ENCODE measurements at regions not wholly inside any gene's neighbourhood (a gene's known extent, or its start where the extent isn't known, plus 50 kb on each side); places are given as distances from the start of the nearest gene placed in this dataset.

DNA sequence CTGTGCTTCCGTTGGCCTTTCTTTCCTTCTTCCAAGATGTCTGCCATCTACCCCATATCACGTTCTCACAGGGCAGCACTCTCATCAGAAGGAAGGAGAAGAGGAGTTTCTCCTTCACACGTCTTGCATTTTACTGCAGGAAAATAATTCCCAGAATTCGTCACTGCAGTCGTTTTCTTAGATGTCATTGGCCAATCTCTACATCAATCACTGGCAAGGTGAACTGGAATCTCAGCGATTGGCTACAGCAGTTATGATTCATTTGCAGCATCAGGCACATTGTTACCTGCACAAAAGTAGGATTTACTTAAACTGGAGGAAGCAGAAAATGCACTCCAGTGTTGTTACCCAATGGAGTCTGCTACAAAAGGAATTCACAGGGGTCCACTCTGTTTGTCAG is 277.2 kb upstream of the RBFOX1 start:
- Histone ChIP-seq H3K36me3 (ENCODE audit: control insufficient read depth, insufficient read depth, low read length) (no peaks in the 10 kb centered on the region), H3K9me3 (ENCODE audit: control insufficient read depth, insufficient read depth, low read depth, low read length) (no peaks in the 10 kb centered on the region), H3K4me2 (ENCODE audit: extremely low read depth, insufficient read depth, low read length) (no peak overlapping the region), H2AFZ (ENCODE audit: low read length) (no peak overlapping the region), H3K79me2 (ENCODE audit: control insufficient read depth, insufficient read depth, low read length) (no peaks in the 10 kb centered on the region), H3K27ac (ENCODE audit: insufficient read depth, low read length) (no peak overlapping the region), H3K4me3 (replicated peaks in 1 of 4; ENCODE audit: control extremely low read depth in 1 of 4, insufficient read depth in 1 of 4, low read depth in 3 of 4, low read length in 4 of 4) (no peak overlapping the region), H4K20me1 (ENCODE audit: control insufficient read depth, extremely low read depth, insufficient read depth, low read length) (no peaks in the 10 kb centered on the region), H3K4me1 (ENCODE audit: control insufficient read depth, extremely low read depth, insufficient read depth, low read length) (no peaks in the 10 kb centered on the region), H3K27me3 (ENCODE audit: control insufficient read depth, insufficient read depth, low read length) (no peaks in the 10 kb centered on the region), H3K9ac (ENCODE audit: insufficient read depth, low read length) (no peak overlapping the region)
- no peak for DNase-seq (ENCODE audit: low read depth in 2 of 2)
- no peak for TF ChIP-seq EZH2 (IDR thresholded peaks at IDR 0.05; ENCODE audit: low read length, missing control alignments)
- TF ChIP-seq, protein P1, sequence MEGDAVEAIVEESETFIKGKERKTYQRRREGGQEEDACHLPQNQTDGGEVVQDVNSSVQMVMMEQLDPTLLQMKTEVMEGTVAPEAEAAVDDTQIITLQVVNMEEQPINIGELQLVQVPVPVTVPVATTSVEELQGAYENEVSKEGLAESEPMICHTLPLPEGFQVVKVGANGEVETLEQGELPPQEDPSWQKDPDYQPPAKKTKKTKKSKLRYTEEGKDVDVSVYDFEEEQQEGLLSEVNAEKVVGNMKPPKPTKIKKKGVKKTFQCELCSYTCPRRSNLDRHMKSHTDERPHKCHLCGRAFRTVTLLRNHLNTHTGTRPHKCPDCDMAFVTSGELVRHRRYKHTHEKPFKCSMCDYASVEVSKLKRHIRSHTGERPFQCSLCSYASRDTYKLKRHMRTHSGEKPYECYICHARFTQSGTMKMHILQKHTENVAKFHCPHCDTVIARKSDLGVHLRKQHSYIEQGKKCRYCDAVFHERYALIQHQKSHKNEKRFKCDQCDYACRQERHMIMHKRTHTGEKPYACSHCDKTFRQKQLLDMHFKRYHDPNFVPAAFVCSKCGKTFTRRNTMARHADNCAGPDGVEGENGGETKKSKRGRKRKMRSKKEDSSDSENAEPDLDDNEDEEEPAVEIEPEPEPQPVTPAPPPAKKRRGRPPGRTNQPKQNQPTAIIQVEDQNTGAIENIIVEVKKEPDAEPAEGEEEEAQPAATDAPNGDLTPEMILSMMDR (conservative IDR thresholded peaks at IDR 0.05 in 1 of 2, IDR thresholded peaks at IDR 0.05 in 1 of 2; ENCODE audit: low read depth in 1 of 2, low read length in 2 of 2): no peak

DNA sequence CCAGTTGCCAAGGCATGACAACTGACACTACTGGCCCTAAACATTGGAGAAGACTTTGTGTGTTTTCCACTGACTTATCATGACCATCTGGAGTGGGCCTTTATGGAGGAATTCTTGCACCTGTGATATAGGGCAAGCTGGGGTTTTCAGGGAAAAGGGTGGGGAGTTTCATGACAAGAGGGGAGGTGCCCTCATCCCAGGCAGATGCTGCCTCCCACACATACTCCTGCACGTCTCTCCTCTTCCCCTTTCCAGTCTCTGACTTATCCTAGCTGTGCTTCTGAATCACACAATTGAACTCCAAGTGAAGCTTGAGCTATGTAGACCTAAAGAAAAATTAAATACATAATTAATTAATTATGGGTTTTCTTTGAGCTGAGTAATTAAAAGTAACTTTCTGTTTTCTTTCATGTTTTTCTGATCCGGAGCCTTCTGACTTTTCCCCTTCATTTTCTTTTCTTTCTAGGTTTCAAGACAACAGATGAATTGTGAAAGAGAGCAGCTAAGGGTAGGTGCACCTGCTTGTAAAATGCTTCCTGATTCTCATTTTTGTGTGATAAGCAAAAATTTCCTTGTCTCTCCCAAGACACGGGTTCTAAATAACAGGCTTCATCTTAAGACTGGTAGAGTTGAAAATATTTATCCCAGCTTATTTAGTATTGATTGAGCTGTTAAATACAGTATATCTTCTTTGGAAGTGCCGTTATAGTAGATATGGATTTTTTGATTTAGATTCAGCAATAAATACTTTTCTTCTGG is 280.9 kb upstream of the RBFOX1 start:
- H3K9ac ChIP-seq (ENCODE audit: insufficient read depth, low read length): no peak overlapping the region
- H3K4me3 ChIP-seq (replicated peaks in 1 of 4; ENCODE audit: control extremely low read depth in 1 of 4, insufficient read depth in 1 of 4, low read depth in 3 of 4, low read length in 4 of 4): no peak overlapping the region
- no peak overlapping the region for H3K4me2 ChIP-seq (ENCODE audit: extremely low read depth, insufficient read depth, low read length)
- H3K27ac ChIP-seq (ENCODE audit: insufficient read depth, low read length): no peak overlapping the region
- H4K20me1 ChIP-seq (ENCODE audit: control insufficient read depth, extremely low read depth, insufficient read depth, low read length): no peaks in the 10 kb centered on the region
- H2AFZ ChIP-seq (ENCODE audit: low read length): no peak overlapping the region
- no peaks in the 10 kb centered on the region for H3K9me3 ChIP-seq (ENCODE audit: control insufficient read depth, insufficient read depth, low read depth, low read length)
- H3K36me3 ChIP-seq (ENCODE audit: control insufficient read depth, insufficient read depth, low read length): no peaks in the 10 kb centered on the region
- TF ChIP-seq, protein P1 (conservative IDR thresholded peaks at IDR 0.05 in 1 of 2, IDR thresholded peaks at IDR 0.05 in 1 of 2; ENCODE audit: low read depth in 1 of 2, low read length in 2 of 2): no peak
- TF ChIP-seq EZH2 (IDR thresholded peaks at IDR 0.05; ENCODE audit: low read length, missing control alignments): no peak
- H3K79me2 ChIP-seq (ENCODE audit: control insufficient read depth, insufficient read depth, low read length): no peaks in the 10 kb centered on the region
- no peaks in the 10 kb centered on the region for H3K27me3 ChIP-seq (ENCODE audit: control insufficient read depth, insufficient read depth, low read length)
- H3K4me1 ChIP-seq (ENCODE audit: control insufficient read depth, extremely low read depth, insufficient read depth, low read length): no peaks in the 10 kb centered on the region
- no peak for DNase-seq (ENCODE audit: low read depth in 2 of 2)

DNA sequence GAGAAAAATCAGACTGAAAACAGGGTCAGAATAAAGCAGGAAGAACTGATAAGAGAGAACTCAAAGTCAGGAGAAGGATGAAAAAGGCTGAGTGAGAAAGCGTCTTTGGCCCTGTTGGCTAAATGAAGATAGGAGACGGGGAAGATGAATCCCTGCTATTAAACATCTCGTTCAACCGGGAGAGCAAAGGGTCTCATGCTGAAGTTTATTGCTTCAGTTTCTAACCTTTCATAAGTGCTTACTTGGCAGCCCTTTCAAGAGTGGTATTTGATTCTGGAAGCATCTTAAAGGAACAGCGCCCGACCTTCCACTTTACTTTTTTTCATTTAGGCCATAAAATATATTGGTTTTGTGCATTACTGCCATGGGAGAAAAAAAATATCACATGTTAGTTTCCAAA is 288.3 kb upstream of the RBFOX1 start:
- Histone ChIP-seq H3K9ac (ENCODE audit: insufficient read depth, low read length) (no peak overlapping the region), H3K4me2 (ENCODE audit: extremely low read depth, insufficient read depth, low read length) (no peak overlapping the region), H3K36me3 (ENCODE audit: control insufficient read depth, insufficient read depth, low read length) (no peaks in the 10 kb centered on the region), H3K79me2 (ENCODE audit: control insufficient read depth, insufficient read depth, low read length) (no peaks in the 10 kb centered on the region), H3K4me3 (replicated peaks in 1 of 4; ENCODE audit: control extremely low read depth in 1 of 4, insufficient read depth in 1 of 4, low read depth in 3 of 4, low read length in 4 of 4) (no peak overlapping the region), H3K27ac (ENCODE audit: insufficient read depth, low read length) (no peak overlapping the region), H4K20me1 (ENCODE audit: control insufficient read depth, extremely low read depth, insufficient read depth, low read length) (no peaks in the 10 kb centered on the region), H3K9me3 (ENCODE audit: control insufficient read depth, insufficient read depth, low read depth, low read length) (no peaks in the 10 kb centered on the region), H2AFZ (ENCODE audit: low read length) (no peak overlapping the region), H3K27me3 (ENCODE audit: control insufficient read depth, insufficient read depth, low read length) (no peaks in the 10 kb centered on the region), H3K4me1 (ENCODE audit: control insufficient read depth, extremely low read depth, insufficient read depth, low read length) (no peaks in the 10 kb centered on the region)
- DNase-seq (ENCODE audit: low read depth in 2 of 2): no peak
- no peak for TF ChIP-seq EZH2 (IDR thresholded peaks at IDR 0.05; ENCODE audit: low read length, missing control alignments)
- TF ChIP-seq, protein P1 (conservative IDR thresholded peaks at IDR 0.05 in 1 of 2, IDR thresholded peaks at IDR 0.05 in 1 of 2; ENCODE audit: low read depth in 1 of 2, low read length in 2 of 2): no peak

Measured in fibroblast of lung (primary cell).